ENCODE measurements at regions not wholly inside any gene's neighbourhood (a gene's known extent, or its start where the extent isn't known, plus 50 kb on each side); places are given as distances from the start of the nearest gene placed in this dataset.
"Not testable (repeated sequence)": the region's sequence is repeated elsewhere in the genome, so short reads cannot be mapped to it uniquely, and the experiment has no call there.

DNA sequence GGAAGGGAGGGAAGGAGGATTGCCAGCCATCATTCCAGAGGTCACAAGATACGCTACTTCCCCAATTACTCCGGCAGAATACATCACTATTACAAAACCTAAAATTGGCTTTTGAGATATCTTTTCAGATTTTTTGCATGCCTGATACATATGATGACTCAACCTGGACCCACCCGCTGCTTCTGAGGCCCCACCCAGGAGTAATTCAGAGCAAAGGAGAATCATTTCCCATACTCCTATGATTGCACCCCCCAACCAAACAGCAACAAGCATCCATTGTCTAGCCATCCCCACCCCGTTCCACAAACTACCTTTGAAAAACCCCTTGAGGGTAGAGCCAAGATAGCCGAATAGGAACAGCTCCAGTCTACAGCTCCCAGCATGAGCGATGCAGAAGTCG, 163.5 kb upstream of the GJE1 start:
- DNase-seq: no peak

DNA sequence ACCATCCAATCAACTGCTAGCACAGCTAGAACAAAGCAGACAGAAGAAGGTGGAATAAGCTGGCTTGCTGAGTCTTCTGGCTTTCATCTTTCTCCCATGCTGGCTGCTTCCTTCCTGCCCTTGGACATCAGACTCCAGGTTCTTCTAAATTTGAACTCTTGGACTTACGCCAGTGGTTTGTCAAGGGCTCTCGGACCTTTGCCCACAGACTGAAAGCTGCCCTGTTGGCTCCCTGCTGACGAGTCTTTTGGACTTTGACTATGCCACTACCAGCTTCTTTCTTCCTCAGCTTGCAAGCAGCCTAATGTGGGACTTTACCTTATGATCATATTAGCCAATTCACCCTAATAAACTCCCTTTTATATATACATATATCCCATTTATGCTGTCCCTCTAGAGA, 164.1 kb upstream of the GJE1 start:
- no peak for DNase-seq

GRCh38 chr6:141965016-141965545, 167.6 kb upstream of the GJE1 start:
- no peak for DNase-seq

DNA sequence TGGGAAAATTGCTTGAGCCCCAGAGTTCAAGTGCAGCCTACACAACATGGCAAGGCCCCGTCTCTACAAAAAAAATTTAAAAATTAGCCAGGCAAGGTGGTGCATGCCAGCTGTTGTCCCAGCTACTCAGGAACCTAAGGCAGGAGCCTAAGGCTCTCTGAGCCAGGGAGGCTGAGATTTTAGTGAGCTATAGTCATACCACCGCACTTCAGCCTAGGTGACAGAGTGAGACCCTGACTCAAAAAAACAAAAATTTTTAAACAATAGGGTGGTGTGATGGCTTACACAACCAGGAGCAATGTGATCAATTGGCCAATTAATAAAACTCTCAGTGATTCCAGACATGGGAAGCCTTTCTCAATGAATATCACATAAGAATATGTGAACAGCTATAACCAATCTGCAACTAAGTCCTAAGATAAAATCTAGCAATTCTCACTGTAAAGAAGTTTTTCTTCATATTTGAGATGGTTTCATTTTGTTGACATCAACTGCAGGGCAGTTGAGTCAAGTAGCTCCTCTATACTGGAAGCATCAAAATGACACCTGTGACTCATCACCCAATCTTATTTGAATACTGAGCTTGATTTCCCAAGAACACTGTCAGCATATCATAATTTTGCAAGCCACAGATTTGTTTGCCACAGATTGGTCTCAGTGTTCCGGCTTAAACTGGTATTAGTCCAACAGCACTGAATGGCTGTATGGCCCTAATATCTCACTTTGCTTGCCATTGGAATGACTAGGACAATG, 169.0 kb upstream of the GJE1 start:
- no peak for DNase-seq

DNA sequence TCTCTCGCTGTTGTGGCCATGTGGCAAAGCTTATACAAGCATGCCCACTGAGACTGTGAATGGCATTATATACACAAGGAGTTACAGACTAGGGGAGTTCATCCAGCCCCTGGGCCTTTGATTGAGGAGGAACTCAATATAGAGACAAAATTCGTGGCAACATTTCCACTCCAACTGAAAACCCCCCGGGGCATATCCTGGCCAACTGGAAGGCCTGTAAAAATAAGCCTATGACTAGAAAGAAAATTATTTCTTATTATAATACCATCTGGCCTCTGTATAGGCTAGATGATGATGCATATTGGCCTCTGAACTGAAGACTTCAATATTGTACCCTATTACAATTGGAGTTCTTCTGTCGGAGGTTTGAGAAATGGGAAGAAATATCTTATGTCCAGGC, 175.5 kb upstream of the GJE1 start:
- DNase-seq: no peak

GRCh38 chr6:141956868-141957267, 175.9 kb upstream of the GJE1 start:
- DNase-seq: no peak

DNA sequence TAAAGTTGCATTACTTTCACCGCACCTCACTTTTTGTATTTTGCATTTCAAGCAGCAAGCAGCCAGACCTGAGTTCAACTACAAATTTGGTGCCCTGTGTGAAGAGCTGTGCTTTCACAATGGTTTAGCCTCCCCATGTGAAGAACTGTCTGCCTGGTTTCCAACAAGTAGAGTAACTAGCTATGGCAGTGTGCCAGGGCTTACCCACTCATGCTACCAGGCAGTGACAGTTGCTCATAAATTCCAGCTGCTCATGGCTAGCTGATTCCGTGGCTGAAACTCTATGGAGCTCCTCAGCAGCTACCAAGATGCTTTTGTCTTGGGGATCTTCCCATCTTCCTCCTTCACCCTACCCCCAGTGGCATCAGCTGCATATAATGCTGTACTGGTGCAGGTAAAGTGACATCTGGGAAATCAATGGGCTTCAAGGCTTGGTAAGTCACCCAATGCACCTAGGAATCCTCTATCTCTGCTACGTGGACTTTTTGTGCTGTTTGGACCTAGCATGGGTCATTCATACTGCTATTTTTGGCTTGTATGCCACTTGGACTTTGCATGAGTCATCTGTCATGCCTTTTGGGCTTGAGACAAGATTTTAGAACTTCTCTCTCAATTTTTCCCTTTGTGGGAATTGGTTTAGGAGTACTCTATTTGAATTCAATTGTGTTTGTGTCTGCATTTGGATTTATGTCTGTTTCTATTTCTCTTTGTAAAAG, 176.5 kb upstream of the GJE1 start:
- no peak for DNase-seq

- peak; percentile 13 for DNase-seq
Observed at GRCh38 chr6:141953072-141953471, 179.7 kb upstream of the GJE1 start.

- DNase-seq: no peak
Observed at GRCh38 chr6:141946502-141946901, 186.2 kb upstream of the GJE1 start.

DNA sequence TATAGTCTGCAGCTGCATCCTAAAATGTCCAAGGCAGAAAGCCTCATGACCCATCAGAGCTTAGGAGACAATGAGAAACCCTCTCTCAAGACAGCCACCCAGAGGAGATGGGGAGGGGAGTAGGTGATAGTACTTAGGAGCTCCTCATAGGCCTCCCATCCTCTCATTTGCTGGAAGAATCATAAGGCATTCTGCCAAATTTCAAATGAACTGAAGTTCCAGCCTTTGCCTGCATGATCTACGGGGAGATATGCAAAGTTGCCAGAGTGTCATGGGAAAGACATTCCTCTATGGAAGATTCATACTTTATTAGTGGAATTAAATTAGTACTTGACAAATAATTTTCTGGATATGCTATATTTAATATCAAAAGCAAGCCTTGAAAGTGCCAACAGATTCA, 194.1 kb upstream of the GJE1 start:
- no peak for DNase-seq

DNA sequence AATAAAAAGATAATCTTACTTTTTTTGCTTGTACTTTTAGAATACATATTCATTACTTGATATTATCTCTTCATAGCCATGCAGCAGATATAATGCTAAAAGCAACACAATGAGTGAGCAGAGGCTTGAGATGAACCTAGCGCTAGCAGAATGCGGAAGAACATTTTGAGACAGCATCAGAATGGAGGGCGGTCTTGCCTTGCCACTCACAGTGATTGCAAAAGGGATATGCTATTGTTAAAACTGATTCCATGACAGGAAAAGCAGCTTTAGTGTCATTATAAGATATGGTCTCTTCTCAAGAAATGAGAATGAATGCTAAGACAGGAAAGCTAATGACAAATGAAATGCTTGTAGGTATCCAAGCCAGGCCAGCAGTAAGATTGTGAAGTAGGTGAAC, 200.0 kb upstream of the GJE1 start:
- no peak for DNase-seq

DNA sequence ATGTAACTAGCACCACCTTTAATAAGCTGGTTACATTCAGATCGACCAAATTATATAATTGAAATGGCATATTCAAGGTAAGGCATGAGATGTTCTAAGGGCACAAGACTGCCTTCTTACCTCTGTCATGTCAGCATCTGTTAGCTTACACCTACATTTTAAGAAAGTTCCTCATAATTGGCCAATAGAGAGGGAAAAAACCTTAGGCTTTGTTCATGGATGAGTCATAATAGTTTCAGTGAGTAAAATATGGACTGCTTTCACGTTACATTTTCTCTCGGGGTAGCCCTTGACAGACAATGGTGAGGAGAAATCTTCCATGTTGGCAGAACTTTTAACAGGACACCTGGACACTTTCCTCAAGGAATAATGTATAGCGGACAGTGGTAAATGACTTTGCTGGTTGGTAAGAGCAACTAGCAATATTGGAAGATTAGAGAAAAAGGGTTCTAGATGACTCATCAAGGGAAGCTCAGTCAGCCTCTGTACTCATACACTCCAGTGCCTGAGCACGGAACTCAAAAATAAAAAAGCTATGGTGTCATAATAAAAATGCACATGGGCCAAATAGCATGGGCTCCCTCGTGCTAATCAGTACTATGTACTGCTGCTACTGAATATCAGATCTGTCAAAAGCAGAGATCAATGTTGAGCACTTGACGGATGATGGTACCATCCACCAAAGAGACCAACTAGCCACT, 206.4 kb upstream of the GJE1 start:
- DNase-seq: not testable (repeated sequence)

DNA sequence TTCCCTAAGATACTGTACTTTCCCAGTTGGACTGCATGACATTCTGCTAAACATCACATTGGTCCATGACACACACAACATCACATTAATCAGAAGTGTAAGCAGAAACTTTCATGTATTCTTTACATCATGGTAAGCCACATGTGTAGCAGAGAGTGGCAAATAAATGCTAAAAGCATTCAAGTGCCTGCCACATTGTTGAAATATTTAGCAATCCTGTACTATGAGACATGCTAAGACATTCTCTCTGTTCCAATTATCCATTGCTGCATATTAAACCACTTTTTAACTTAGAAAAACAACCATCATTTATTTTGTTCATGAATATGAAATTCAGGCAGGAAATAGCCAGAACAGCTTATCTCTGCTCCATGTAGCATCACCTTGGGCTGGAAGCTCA, 207.7 kb upstream of the GJE1 start:
- DNase-seq: no peak

GRCh38 chr6:141922898-141923297, 209.8 kb upstream of the GJE1 start:
- DNase-seq: no peak

DNA sequence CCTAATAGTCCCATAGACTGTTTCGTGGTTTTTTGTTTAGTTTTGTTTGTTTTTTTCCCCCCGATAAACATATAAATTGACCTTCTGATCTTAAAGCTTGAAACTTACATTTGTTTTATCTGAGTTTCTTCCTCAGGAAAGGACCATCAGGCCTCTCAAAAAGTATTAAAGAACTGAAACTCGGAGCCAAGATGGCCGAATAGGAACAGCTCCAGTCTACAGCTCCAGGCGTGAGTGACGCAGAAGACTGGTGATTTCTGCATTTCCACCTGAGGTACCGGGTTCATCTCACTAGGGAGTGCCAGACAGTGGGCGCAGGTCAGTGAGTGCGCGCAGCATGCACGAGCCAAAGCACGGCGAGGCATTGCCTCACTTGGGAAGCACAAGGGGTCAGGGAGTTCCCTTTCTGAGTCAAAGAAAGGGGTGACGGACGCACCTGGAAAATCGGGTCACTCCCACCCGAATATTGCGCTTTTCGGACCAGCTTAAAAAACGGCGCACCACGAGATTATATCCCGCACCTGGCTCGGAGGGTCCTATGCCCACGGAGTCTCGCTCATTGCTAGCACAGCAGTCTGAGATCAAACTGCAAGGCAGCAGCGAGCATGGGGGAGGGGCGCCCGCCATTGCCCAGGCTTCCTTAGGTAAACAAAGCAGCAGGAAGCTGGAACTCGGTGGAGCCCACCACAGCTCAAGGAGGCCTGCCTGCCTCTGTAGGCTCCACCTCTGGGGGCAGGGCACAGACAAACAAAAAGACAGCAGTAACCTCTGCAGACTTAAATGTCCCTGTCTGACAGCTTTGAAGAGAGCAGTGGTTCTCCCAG, 215.8 kb upstream of the GJE1 start:
- DNase-seq: not testable (repeated sequence)

DNA sequence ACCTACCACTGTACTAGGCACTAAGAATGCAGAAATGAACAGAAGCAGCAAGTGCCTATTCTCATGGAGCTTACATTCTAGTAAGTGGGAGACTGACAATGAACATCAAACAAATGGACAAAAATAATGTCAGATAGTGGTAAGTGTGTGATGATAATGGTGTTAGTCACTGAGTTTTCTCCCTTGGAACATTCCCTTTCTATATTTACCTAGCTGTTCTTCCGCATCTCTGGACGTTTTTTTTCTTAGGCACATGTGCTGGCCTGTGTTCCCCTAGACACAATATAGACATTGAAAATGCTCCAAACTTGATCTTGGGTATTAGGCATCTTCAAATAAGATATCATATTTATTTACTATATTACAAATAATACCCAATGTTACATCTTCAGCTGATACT, 218.1 kb upstream of the GJE1 start:
- no peak for DNase-seq

DNA sequence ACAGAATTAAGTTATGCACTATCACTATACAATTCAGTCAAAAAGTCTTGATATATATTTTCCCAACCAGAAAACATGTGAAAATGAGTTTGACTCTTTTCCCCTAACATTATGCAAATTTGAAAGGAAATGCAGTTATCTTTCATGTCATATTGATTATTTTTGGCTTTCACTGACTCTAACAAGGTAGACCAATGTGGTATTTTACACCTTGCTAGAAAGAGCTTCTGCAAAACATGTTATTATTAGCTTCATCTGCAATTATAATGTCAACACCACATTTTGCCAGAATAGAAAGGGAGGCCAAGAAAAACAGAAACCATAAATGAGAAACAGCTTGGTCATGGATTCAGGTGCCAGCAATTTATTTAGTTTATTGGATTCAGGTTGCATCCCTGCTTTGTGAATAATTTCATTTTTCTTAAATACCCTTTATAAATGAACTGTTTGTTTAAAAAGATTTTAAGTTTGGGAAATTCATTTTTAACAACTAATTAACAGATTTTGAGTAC, 226.1 kb upstream of the GJE1 start:
- DNase-seq: no peak

GRCh38 chr6:141890661-141891060, 242.1 kb upstream of the GJE1 start:
- no peak for DNase-seq

DNA sequence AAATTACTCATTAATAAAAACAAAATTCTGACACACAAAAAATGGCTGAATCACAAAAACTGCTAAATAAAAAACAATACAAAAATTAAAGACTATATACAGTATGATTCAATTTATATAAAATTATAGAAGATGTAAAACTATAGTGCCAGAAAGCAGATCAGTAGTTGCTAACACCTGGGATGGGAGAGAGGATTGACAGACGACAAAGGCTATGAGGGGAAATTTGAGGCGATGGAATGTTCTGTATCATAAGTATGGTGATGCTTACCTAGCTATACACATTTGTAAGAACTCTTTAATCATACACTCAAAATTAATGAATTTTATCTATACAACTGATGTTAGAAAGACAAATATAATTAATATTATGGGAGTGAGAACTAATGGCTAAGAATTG, 247.9 kb upstream of the GJE1 start:
- DNase-seq: no peak

GRCh38 chr6:141878686-141879085, 254.0 kb upstream of the GJE1 start:
- DNase-seq: no peak

DNA sequence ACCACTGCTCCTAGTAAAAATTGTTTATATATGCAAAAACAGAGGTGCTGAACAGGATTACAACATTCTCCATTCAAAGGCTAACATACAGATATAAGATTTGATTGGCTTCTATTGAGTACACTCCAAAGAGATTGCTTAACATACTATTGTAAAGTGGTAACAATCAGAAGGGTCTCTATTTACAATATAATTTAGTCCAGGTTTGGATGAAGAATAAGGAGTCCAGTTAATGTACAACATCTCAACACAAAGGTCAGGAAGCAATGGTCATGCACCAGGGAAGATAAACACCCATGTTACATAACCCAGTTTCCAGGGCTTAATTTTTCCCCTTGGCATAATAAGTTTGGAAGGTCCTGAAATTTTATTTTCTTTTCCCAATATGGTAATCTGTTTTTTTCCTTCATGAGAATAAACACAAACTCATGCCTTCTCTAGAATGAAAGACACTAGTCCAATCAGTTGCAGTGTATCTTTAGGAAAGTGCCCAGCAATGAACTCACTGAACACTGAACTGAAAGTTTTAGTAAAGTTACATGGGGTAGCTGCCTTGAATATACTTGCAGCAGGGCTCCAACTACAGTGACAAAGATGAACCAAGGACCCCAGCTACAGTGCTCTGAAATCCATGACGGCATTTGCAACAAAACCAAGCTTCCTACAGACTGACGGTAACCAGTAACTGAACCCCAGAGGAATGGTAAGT, 255.3 kb upstream of the GJE1 start:
- no peak for DNase-seq

Measured in OCI-M1 (cell line).